Neural progenitor cell (in vitro differentiated cells): ENCODE measurements at regions not wholly inside any gene's neighbourhood (a gene's known extent, or its start where the extent isn't known, plus 50 kb on each side); places are given as distances from the start of the nearest gene placed in this dataset.

ENCODE experiments used
- DNase-seq: peaks from one replicate; pipeline ENCODE4 v3.0.0-alpha.2; 2016; ENCODE audit warnings: low spot score
- H2AFZ ChIP-seq: fragments of 200-600 bp; sonication (generic); replicated peaks from 2 replicates; pipeline ENCODE4 v1.6.1; 2016; ENCODE audit warnings: antibody characterized with exemption
- H3F3A ChIP-seq: fragments of 200-600 bp; sonication (generic); 2 replicates; pipeline ENCODE4 v1.6.1; 2016; ENCODE audit warnings: antibody characterized with exemption, low read depth
- H3K27ac ChIP-seq: fragments of 200-600 bp; sonication (generic); 2 replicates; pipeline ENCODE4 v1.5.1; 2016; ENCODE audit warnings: mild to moderate bottlenecking
- H3K27me3 ChIP-seq: fragments of 200-600 bp; sonication (generic); 2 replicates; pipeline ENCODE4 v1.6.1; 2016; ENCODE audit warnings: mild to moderate bottlenecking, moderate library complexity
- H3K36me3 ChIP-seq: fragments of 200-600 bp; sonication (generic); 2 replicates; pipeline ENCODE4 v1.5.1; 2016
- H3K4me1 ChIP-seq: fragments of 200-600 bp; sonication (generic); 2 replicates; pipeline ENCODE4 v1.6.1; 2016; ENCODE audit warnings: mixed run types
- H3K4me2 ChIP-seq: fragments of 200-600 bp; sonication (generic); 2 replicates; pipeline ENCODE4 v1.6.1; 2016
- H3K4me3 ChIP-seq: fragments of 200-600 bp; sonication (generic); 2 replicates; pipeline ENCODE4 v1.5.1; 2016
- H3K79me2 ChIP-seq: fragments of 200-600 bp; sonication (generic); 2 replicates; pipeline ENCODE4 v1.6.1; 2016; ENCODE audit warnings: low read depth
- H3K9ac ChIP-seq: fragments of 200-600 bp; sonication (generic); 2 replicates; pipeline ENCODE4 v1.6.1; 2016
- H3K9me3 ChIP-seq: fragments of 200-600 bp; sonication (generic); 2 replicates; pipeline ENCODE4 v1.5.1; 2016; ENCODE audit warnings: low read depth
- H4K20me1 ChIP-seq: fragments of 200-600 bp; sonication (generic); 2 replicates; pipeline ENCODE4 v1.6.1; 2016; ENCODE audit warnings: low read depth
- H3K27ac Mint-ChIP-seq: 3 replicates; pipeline ENCODE4 v1.8.0; 2021; ENCODE audit warnings: mixed read lengths
- H3K27me3 Mint-ChIP-seq: 2 replicates; pipeline ENCODE4 v1.8.0; 2022; ENCODE audit warnings: low read depth, mild to moderate bottlenecking, inconsistent platforms, moderate library complexity, mixed read lengths; ENCODE audit not compliant: insufficient read depth
- H3K36me3 Mint-ChIP-seq: 3 replicates; pipeline ENCODE4 v1.8.0; 2021; ENCODE audit warnings: mixed read lengths
- H3K4me1 Mint-ChIP-seq: 3 replicates; pipeline ENCODE4 v1.8.0; 2021; ENCODE audit warnings: mixed read lengths
- H3K4me3 Mint-ChIP-seq: 3 replicates; pipeline ENCODE4 v1.8.0; 2021; ENCODE audit warnings: mild to moderate bottlenecking, moderate library complexity, mixed read lengths
- H3K9me3 Mint-ChIP-seq: 3 replicates; pipeline ENCODE4 v1.8.0; 2020; ENCODE audit warnings: mixed read lengths
- EZH2 ChIP-seq: fragments of 200-600 bp; sonication (generic); IDR thresholded peaks from 2 replicates; pipeline ENCODE4 v1.6.1; 2017; ENCODE audit warnings: antibody characterized with exemption, mild to moderate bottlenecking, moderate library complexity
- EZH2phosphoT487 ChIP-seq: fragments of 200-600 bp; sonication (generic); IDR thresholded peaks from 2 replicates; pipeline ENCODE4 v1.6.1; 2017; ENCODE audit warnings: antibody characterized with exemption
- TF ChIP-seq, protein P1 (sequence below): fragments of 200-600 bp; sonication (generic); IDR thresholded peaks from 2 replicates; pipeline ENCODE4 v1.5.1; 2017; ENCODE audit warnings: antibody characterized with exemption, mild to moderate bottlenecking

DNA sequence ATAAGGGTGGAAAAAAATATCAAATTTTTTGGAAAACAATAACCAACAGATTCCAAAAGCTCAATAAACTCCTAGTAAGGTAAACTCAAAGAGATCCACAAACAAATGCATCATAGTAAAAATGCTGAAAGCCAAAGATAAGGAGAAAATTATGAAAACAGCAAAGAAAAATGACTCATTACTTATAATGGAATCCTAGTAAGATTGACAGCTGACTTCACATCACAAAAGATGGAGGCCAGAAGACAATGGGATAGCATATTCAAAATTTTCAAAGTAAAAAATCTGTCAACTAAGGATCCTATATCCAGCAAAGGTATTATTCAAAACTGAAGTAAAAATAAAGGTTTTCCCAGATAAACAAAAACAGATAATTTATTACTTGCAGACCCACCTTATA lies 183.4 kb upstream of the VIPR2 start:
- peaks cover 26% of the 10 kb centered on the region for H3K9me3 Mint-ChIP-seq

DNA sequence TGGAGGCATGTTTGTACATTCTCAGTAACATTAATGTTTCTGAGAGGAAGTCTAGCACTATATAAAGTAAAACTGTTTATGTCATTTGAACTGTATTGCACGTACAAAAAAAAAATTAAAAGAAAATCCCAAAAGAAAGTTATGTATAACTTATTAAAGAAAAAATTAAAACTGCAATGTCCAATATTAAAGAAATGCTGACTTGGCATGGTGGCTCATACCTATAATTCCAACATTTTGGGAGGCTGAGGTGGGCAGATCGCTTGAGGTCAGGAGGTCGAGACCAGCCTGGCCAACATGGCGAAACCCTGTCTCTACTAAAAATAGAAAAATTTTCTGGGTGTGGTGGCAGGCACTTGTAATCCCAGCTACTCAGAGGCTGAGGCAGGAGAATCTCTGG lies 178.7 kb upstream of the VIPR2 start:
- Histone ChIP-seq H3K4me3 (no peak overlapping the region), H3K4me2 (no peak overlapping the region), H3K9me3 (peaks cover 6% of the 10 kb centered on the region), H3K4me1 (no peaks in the 10 kb centered on the region), H3K79me2 (no peaks in the 10 kb centered on the region), H3K9ac (no peak overlapping the region), H3K27me3 (no peaks in the 10 kb centered on the region), H2AFZ (no peak overlapping the region), H3F3A (no peaks in the 10 kb centered on the region), H3K27ac (no peak overlapping the region), H4K20me1 (no peaks in the 10 kb centered on the region), H3K36me3 (peaks cover 3% of the 10 kb centered on the region)
- H3K4me3 Mint-ChIP-seq: no peak overlapping the region
- DNase-seq: no peak
- peaks cover 23% of the 10 kb centered on the region for H3K9me3 Mint-ChIP-seq
- H3K36me3 Mint-ChIP-seq: no peaks in the 10 kb centered on the region
- TF ChIP-seq, protein P1, sequence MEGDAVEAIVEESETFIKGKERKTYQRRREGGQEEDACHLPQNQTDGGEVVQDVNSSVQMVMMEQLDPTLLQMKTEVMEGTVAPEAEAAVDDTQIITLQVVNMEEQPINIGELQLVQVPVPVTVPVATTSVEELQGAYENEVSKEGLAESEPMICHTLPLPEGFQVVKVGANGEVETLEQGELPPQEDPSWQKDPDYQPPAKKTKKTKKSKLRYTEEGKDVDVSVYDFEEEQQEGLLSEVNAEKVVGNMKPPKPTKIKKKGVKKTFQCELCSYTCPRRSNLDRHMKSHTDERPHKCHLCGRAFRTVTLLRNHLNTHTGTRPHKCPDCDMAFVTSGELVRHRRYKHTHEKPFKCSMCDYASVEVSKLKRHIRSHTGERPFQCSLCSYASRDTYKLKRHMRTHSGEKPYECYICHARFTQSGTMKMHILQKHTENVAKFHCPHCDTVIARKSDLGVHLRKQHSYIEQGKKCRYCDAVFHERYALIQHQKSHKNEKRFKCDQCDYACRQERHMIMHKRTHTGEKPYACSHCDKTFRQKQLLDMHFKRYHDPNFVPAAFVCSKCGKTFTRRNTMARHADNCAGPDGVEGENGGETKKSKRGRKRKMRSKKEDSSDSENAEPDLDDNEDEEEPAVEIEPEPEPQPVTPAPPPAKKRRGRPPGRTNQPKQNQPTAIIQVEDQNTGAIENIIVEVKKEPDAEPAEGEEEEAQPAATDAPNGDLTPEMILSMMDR: no peak
- TF ChIP-seq EZH2: no peak
- TF ChIP-seq EZH2phosphoT487: no peak
- H3K27me3 Mint-ChIP-seq: peaks cover 3% of the 10 kb centered on the region
- no peak overlapping the region for H3K27ac Mint-ChIP-seq
- H3K4me1 Mint-ChIP-seq: no peaks in the 10 kb centered on the region

More for the DNA sequence above, 183.4 kb upstream of the VIPR2 start:
- Histone ChIP-seq H3K27ac (no peak overlapping the region), H3K9me3 (peaks cover 6% of the 10 kb centered on the region), H3K4me3 (no peak overlapping the region), H3K4me2 (no peak overlapping the region), H3K27me3 (no peaks in the 10 kb centered on the region), H3F3A (no peaks in the 10 kb centered on the region), H3K36me3 (peaks cover 3% of the 10 kb centered on the region), H4K20me1 (no peaks in the 10 kb centered on the region), H3K9ac (no peak overlapping the region), H3K4me1 (no peaks in the 10 kb centered on the region), H3K79me2 (no peaks in the 10 kb centered on the region), H2AFZ (no peak overlapping the region)
- H3K27me3 Mint-ChIP-seq: peaks cover 3% of the 10 kb centered on the region
- H3K27ac Mint-ChIP-seq: no peak overlapping the region
- no peak overlapping the region for H3K4me3 Mint-ChIP-seq
- H3K4me1 Mint-ChIP-seq: no peaks in the 10 kb centered on the region
- DNase-seq: no peak
- H3K36me3 Mint-ChIP-seq: no peaks in the 10 kb centered on the region
- TF ChIP-seq, protein P1: no peak
- no peak for TF ChIP-seq EZH2

DNA sequence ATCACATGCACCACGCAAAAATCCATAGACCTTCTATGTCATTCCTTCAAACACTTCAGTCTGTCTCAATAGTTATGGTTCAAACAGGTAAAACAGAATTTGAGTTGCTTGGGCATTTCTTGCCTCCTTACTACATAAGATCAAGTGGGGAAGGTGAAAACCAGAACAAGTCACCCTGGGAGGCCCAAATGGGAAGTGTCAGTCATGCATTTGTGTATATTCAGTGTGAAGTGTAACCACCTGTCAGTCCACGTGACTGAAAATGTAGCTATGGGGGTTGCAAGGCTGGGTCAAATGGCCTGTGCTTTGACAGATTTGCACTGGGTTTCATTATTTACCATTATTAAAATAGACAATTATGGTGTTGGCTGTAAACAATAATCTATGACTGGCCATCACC lies 176.6 kb upstream of the VIPR2 start:
- no peaks in the 10 kb centered on the region for H3K27me3 Mint-ChIP-seq
- H3K9me3 ChIP-seq: no peaks in the 10 kb centered on the region

More for the DNA sequence above, 176.6 kb upstream of the VIPR2 start:
- Histone ChIP-seq H3K36me3 (no peaks in the 10 kb centered on the region), H3K4me3 (no peak overlapping the region), H4K20me1 (no peaks in the 10 kb centered on the region), H3K4me2 (no peak overlapping the region), H3F3A (no peaks in the 10 kb centered on the region), H3K27ac (no peak overlapping the region), H3K4me1 (no peaks in the 10 kb centered on the region), H3K27me3 (no peaks in the 10 kb centered on the region), H2AFZ (no peak overlapping the region), H3K79me2 (no peaks in the 10 kb centered on the region), H3K9ac (no peak overlapping the region)
- H3K4me1 Mint-ChIP-seq: no peaks in the 10 kb centered on the region
- H3K4me3 Mint-ChIP-seq: no peak overlapping the region
- TF ChIP-seq EZH2: no peak
- no peak for TF ChIP-seq EZH2phosphoT487
- TF ChIP-seq, protein P1: no peak
- peaks cover 14% of the 10 kb centered on the region for H3K9me3 Mint-ChIP-seq
- no peak overlapping the region for H3K27ac Mint-ChIP-seq
- DNase-seq: no peak
- H3K36me3 Mint-ChIP-seq: no peaks in the 10 kb centered on the region
